Kidney glomerular epithelial cell (primary cell): ENCODE measurements at regions not wholly inside any gene's neighbourhood (a gene's known extent, or its start where the extent isn't known, plus 50 kb on each side); places are given as distances from the start of the nearest gene placed in this dataset.
A peak's percentile ranks its signal among the peaks of the same experiment; 100 is the strongest.
"Not testable (repeated sequence)": the region's sequence is repeated elsewhere in the genome, so short reads cannot be mapped to it uniquely, and the experiment has no call there.

Experiments
- DNase-seq: peaks from one replicate; lab custom pipeline; 2025; lab: John Stamatoyannopoulos, UW

GRCh38 chr9:13814647-13815400, 499.1 kb downstream of the NFIB start:
- DNase-seq = no peak

GRCh38 chr9:13811876-13812275, 502.1 kb downstream of the NFIB start:
- no peak for DNase-seq

GRCh38 chr9:13810510-13810909, 503.4 kb downstream of the NFIB start:
- no peak for DNase-seq

GRCh38 chr9:13809401-13809800, 504.5 kb downstream of the NFIB start:
- DNase-seq = no peak

GRCh38 chr9:13807118-13807517, 506.8 kb downstream of the NFIB start:
- no peak for DNase-seq

GRCh38 chr9:13806714-13807113, 507.2 kb downstream of the NFIB start:
- DNase-seq = no peak

GRCh38 chr9:13805546-13805945, 508.4 kb downstream of the NFIB start:
- DNase-seq = no peak

- DNase-seq = peak; percentile 65
Measured at GRCh38 chr9:13804532-13804931, 509.4 kb downstream of the NFIB start.

GRCh38 chr9:13800776-13801175, 513.2 kb downstream of the NFIB start:
- no peak for DNase-seq

- DNase-seq = not testable (repeated sequence)
Measured at GRCh38 chr9:13797701-13798100, 516.2 kb downstream of the NFIB start.

- DNase-seq = no peak
Measured at GRCh38 chr9:13791816-13792215, 512.3 kb upstream of the MPDZ start.

- no peak for DNase-seq
Measured at GRCh38 chr9:13790055-13790454, 510.6 kb upstream of the MPDZ start.

- DNase-seq = no peak
Measured at GRCh38 chr9:13787234-13787833, 507.8 kb upstream of the MPDZ start.

- no peak for DNase-seq
Measured at GRCh38 chr9:13786711-13787110, 507.2 kb upstream of the MPDZ start.

GRCh38 chr9:13786131-13786530, 506.6 kb upstream of the MPDZ start:
- DNase-seq = no peak

GRCh38 chr9:13779106-13779505, 499.6 kb upstream of the MPDZ start:
- DNase-seq = no peak

- DNase-seq = no peak
Measured at GRCh38 chr9:13778631-13779030, 499.1 kb upstream of the MPDZ start.

- DNase-seq = no peak
Measured at GRCh38 chr9:13770956-13771355, 491.5 kb upstream of the MPDZ start.

- no peak for DNase-seq
Measured at GRCh38 chr9:13769641-13770040, 490.1 kb upstream of the MPDZ start.

- DNase-seq = no peak
Measured at GRCh38 chr9:13769006-13769405, 489.5 kb upstream of the MPDZ start.

GRCh38 chr9:13762209-13762608, 482.7 kb upstream of the MPDZ start:
- no peak for DNase-seq

- DNase-seq = no peak
Measured at GRCh38 chr9:13759551-13759950, 480.1 kb upstream of the MPDZ start.

GRCh38 chr9:13758936-13759335, 479.4 kb upstream of the MPDZ start:
- no peak for DNase-seq

- DNase-seq = no peak
Measured at GRCh38 chr9:13756943-13757342, 477.5 kb upstream of the MPDZ start.
